HCT116 (cell line): ENCODE measurements at regions not wholly inside any gene's neighbourhood (a gene's known extent, or its start where the extent isn't known, plus 50 kb on each side); places are given as distances from the start of the nearest gene placed in this dataset.

ENCODE experiments used
- CTCF ChIP-seq, 3 experiments: fragments of 200-600 bp in 1 of 3; sonication (generic) in 1 of 3; IDR thresholded peaks in 2 of 3; conservative IDR thresholded peaks in 1 of 3; 2 replicates each; pipeline ENCODE4 v1.5.1; 2012 to 2017; ENCODE audit warnings: low read depth in 2 of 3, low read length in 2 of 3, antibody characterized with exemption in 1 of 3, borderline replicate concordance in 1 of 3, control low read depth in 1 of 3, mild to moderate bottlenecking in 1 of 3, mixed read lengths in 1 of 3, mixed run types in 1 of 3, moderate library complexity in 1 of 3; ENCODE audit not compliant: insufficient read depth in 1 of 3
- EGR1 ChIP-seq: IDR thresholded peaks from 2 replicates; pipeline ENCODE4 v1.6.1; 2012; ENCODE audit warnings: low read depth
- EZH2 ChIP-seq: fragments of 200-600 bp; sonication (generic); IDR thresholded peaks from 2 replicates; pipeline ENCODE4 v1.6.1; 2017; ENCODE audit warnings: antibody characterized with exemption, mixed run types
- POLR2A ChIP-seq: IDR thresholded peaks from 2 replicates; pipeline ENCODE4 v1.7.0; 2011; ENCODE audit warnings: borderline replicate concordance; ENCODE audit not compliant: insufficient read depth, insufficient read length; ENCODE audit errors: extremely low read depth
- ZBTB33 ChIP-seq: IDR thresholded peaks from 2 replicates; pipeline ENCODE4 v1.6.1; 2011; ENCODE audit warnings: mild to moderate bottlenecking, low read length, moderate library complexity; ENCODE audit not compliant: insufficient replicate concordance; ENCODE audit errors: extremely low read depth

GRCh38 chr6:66396549-66396948 is 689.5 kb upstream of the EYS start:
- TF ChIP-seq CTCF (IDR thresholded peaks at IDR 0.05 in 2 of 3, conservative IDR thresholded peaks at IDR 0.05 in 1 of 3; ENCODE audit: borderline replicate concordance in 1 of 3, insufficient read depth in 1 of 3, low read depth in 2 of 3, low read length in 2 of 3) = no peak
- no peak for TF ChIP-seq EZH2
- no peak for TF ChIP-seq POLR2A
- TF ChIP-seq EGR1 = no peak
- TF ChIP-seq ZBTB33 = no peak
